DND-41 (cell line): ENCODE measurements at regions not wholly inside any gene's neighbourhood (a gene's known extent, or its start where the extent isn't known, plus 50 kb on each side); places are given as distances from the start of the nearest gene placed in this dataset.

Experiments
- CTCF ChIP-seq: IDR thresholded peaks from 2 replicates; pipeline ENCODE4 v1.5.1; 2012; ENCODE audit warnings: borderline replicate concordance, low read length, moderate library complexity, mild to moderate bottlenecking; ENCODE audit not compliant: poor library complexity, severe bottlenecking; ENCODE audit errors: extremely low read depth
- EZH2 ChIP-seq: IDR thresholded peaks from 3 replicates; pipeline ENCODE4 v1.6.1; 2012; ENCODE audit warnings: borderline replicate concordance, low read depth, mild to moderate bottlenecking, moderate library complexity, low read length, inconsistent platforms; ENCODE audit not compliant: severe bottlenecking

DNA sequence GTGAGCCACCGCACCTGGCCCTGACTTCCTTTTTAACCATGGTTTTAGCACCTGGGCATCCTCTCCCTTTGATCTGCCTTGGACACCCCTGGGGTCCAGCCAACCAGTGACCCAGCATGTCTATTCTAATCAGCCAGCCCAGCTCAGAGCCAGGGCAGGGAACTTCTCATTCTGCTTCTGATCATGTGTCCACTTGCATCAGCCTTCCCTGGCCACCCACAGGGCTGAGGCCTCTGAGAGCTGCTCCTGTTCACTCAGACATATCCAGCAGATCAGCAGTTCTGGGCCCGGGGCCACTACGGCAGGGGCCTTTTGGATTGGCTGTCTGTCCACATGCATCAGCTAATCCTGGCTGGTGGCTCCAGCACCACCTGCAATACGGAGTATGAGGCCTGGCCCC is 117.9 kb upstream of the MAP1LC3B2 start:
- TF ChIP-seq CTCF (no peak), EZH2 (no peak)
